Osteocyte (in vitro differentiated cells): ENCODE measurements at regions not wholly inside any gene's neighbourhood (a gene's known extent, or its start where the extent isn't known, plus 50 kb on each side); places are given as distances from the start of the nearest gene placed in this dataset.

Experiments
- DNase-seq: peaks from one replicate; pipeline ENCODE4 v3.0.0; 2021; ENCODE audit warnings: mixed read lengths; ENCODE audit not compliant: unreplicated experiment; ENCODE audit errors: extremely low spot score
- H3K27ac Mint-ChIP-seq: one replicate; pipeline ENCODE4 v1.8.0; 2021; ENCODE audit warnings: mild to moderate bottlenecking, mixed read lengths; ENCODE audit not compliant: unreplicated experiment
- H3K27me3 Mint-ChIP-seq: one replicate; pipeline ENCODE4 v1.8.0; 2021; ENCODE audit warnings: mixed read lengths; ENCODE audit not compliant: unreplicated experiment
- H3K36me3 Mint-ChIP-seq: one replicate; pipeline ENCODE4 v1.8.0; 2021; ENCODE audit warnings: mixed read lengths; ENCODE audit not compliant: unreplicated experiment
- H3K4me1 Mint-ChIP-seq: one replicate; pipeline ENCODE4 v1.8.0; 2021; ENCODE audit warnings: mixed read lengths; ENCODE audit not compliant: unreplicated experiment
- H3K4me3 Mint-ChIP-seq: one replicate; pipeline ENCODE4 v1.8.0; 2021; ENCODE audit warnings: mild to moderate bottlenecking, moderate library complexity, mixed read lengths; ENCODE audit not compliant: unreplicated experiment
- H3K9me3 Mint-ChIP-seq: one replicate; pipeline ENCODE4 v1.8.0; 2021; ENCODE audit warnings: mixed read lengths; ENCODE audit not compliant: unreplicated experiment
- TF ChIP-seq, protein P1 (sequence below): fragments of 200-600 bp; sonication (generic); IDR thresholded peaks from 2 replicates; pipeline ENCODE4 v1.5.0; 2021; ENCODE audit warnings: antibody characterized with exemption, mild to moderate bottlenecking, moderate library complexity

DNA sequence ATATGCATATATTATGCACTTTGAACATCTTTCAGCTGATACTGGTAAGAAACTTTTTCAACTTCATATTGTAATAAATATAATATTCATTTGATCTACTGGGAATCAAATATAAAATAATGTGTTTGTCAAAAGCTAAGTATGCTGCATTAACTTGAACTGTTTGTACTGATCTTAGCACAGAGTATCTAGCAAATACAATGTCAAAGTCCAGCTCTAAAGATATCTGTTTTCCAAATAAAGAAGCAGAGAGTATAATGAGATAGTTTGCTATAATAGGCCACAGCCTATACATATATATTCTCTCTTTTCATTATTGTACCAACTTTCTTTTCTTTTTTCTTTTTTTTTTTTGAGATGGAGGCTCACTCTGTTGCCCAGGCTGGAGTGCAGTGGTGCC lies 417.0 kb downstream of the TMEM161B start:
- no peak for DNase-seq
- Mint-ChIP-seq H3K36me3 (no peaks in the 10 kb centered on the region), H3K4me1 (no peaks in the 10 kb centered on the region), H3K27ac (no peak overlapping the region), H3K4me3 (no peak overlapping the region), H3K27me3 (no peaks in the 10 kb centered on the region), H3K9me3 (no peaks in the 10 kb centered on the region)
- TF ChIP-seq, protein P1, sequence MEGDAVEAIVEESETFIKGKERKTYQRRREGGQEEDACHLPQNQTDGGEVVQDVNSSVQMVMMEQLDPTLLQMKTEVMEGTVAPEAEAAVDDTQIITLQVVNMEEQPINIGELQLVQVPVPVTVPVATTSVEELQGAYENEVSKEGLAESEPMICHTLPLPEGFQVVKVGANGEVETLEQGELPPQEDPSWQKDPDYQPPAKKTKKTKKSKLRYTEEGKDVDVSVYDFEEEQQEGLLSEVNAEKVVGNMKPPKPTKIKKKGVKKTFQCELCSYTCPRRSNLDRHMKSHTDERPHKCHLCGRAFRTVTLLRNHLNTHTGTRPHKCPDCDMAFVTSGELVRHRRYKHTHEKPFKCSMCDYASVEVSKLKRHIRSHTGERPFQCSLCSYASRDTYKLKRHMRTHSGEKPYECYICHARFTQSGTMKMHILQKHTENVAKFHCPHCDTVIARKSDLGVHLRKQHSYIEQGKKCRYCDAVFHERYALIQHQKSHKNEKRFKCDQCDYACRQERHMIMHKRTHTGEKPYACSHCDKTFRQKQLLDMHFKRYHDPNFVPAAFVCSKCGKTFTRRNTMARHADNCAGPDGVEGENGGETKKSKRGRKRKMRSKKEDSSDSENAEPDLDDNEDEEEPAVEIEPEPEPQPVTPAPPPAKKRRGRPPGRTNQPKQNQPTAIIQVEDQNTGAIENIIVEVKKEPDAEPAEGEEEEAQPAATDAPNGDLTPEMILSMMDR, result no peak

DNA sequence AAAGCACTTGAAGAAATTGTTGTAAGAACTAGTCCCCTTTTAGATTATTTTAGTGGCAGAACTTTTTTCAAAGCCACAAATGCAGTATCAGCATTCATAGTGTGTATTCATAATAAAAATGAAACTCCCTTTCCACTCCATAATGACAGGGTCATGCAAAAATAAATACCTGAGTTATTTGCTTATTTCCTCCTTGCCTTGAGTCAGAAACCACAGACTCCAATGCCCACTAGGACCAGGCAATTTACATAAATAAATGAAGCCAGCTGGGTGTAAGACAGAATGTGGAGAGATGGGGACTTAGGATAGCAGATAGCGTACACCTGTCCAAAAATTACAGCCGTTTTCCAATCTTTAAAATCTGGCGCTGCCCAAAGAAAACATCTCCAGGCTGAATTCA lies 417.8 kb downstream of the TMEM161B start:
- TF ChIP-seq, protein P1, result no peak
- no peak overlapping the region for H3K27ac Mint-ChIP-seq
- no peaks in the 10 kb centered on the region for H3K27me3 Mint-ChIP-seq
- no peaks in the 10 kb centered on the region for H3K36me3 Mint-ChIP-seq
- H3K4me1 Mint-ChIP-seq, result no peaks in the 10 kb centered on the region
- no peaks in the 10 kb centered on the region for H3K9me3 Mint-ChIP-seq
- H3K4me3 Mint-ChIP-seq, result no peak overlapping the region
- DNase-seq, result no peak

DNA sequence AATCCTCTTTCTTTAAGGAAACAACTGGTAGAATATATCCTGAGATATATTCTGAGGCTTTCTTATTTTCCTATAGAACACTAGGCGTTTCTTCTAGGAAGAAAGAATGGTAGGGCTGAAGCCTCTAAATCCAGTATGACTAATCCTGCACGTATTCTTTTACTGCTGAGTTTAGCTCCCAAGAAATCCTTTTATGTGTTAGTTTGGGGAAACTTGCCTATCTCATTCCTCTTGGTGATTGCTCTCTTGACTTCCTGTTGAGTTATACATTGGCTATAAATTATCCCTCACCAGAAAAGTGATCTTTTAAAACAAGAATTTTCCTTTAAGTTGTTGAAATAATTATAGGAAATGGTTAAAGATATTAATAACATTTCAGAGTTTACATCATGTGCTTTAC lies 422.9 kb downstream of the TMEM161B start:
- Mint-ChIP-seq H3K36me3 (no peaks in the 10 kb centered on the region), H3K9me3 (peaks cover 6% of the 10 kb centered on the region), H3K4me1 (no peaks in the 10 kb centered on the region), H3K4me3 (no peak overlapping the region), H3K27ac (no peak overlapping the region), H3K27me3 (no peaks in the 10 kb centered on the region)
- TF ChIP-seq, protein P1, result no peak
- DNase-seq, result no peak

GRCh38 chr5:87844866-87845265 lies 423.8 kb downstream of the TMEM161B start:
- Mint-ChIP-seq H3K27ac (no peak overlapping the region), H3K4me1 (no peaks in the 10 kb centered on the region), H3K27me3 (no peaks in the 10 kb centered on the region), H3K9me3 (peaks cover 11% of the 10 kb centered on the region), H3K36me3 (no peaks in the 10 kb centered on the region), H3K4me3 (no peak overlapping the region)
- no peak for DNase-seq
- TF ChIP-seq, protein P1, result no peak

DNA sequence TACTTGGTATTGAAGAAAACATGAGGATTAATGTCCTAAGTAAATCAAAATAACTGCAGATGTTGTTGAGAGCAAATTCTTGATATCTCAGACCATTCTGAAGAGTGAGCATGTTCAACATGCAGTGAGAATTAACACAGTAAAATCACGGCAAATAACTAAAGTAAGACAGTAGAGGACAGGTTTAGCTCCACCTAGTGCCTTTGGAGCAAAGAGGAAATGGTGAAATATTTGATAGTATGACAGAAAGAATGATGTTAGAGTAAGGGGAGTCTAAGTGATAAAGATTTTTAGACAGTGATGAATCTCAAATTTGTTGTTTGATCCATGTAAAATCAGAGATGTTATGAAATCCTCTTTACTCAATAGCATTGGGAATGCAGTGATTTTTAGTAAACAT lies 424.2 kb downstream of the TMEM161B start:
- no peaks in the 10 kb centered on the region for H3K27me3 Mint-ChIP-seq
- H3K36me3 Mint-ChIP-seq, result no peaks in the 10 kb centered on the region
- no peak for DNase-seq
- H3K27ac Mint-ChIP-seq, result no peak overlapping the region
- no peaks in the 10 kb centered on the region for H3K4me1 Mint-ChIP-seq
- H3K9me3 Mint-ChIP-seq, result peaks cover 16% of the 10 kb centered on the region
- TF ChIP-seq, protein P1, result no peak
- no peak overlapping the region for H3K4me3 Mint-ChIP-seq
